Osteocyte (in vitro differentiated cells): ENCODE measurements at regions not wholly inside any gene's neighbourhood (a gene's known extent, or its start where the extent isn't known, plus 50 kb on each side); places are given as distances from the start of the nearest gene placed in this dataset.
"Not testable (repeated sequence)": the region's sequence is repeated elsewhere in the genome, so short reads cannot be mapped to it uniquely, and the experiment has no call there.

ENCODE experiments used
- DNase-seq: peaks from one replicate; pipeline ENCODE4 v3.0.0; 2021; ENCODE audit warnings: mixed read lengths; ENCODE audit not compliant: unreplicated experiment; ENCODE audit errors: extremely low spot score
- H3K27ac Mint-ChIP-seq: one replicate; pipeline ENCODE4 v1.8.0; 2021; ENCODE audit warnings: mild to moderate bottlenecking, mixed read lengths; ENCODE audit not compliant: unreplicated experiment
- H3K27me3 Mint-ChIP-seq: one replicate; pipeline ENCODE4 v1.8.0; 2021; ENCODE audit warnings: mixed read lengths; ENCODE audit not compliant: unreplicated experiment
- H3K36me3 Mint-ChIP-seq: one replicate; pipeline ENCODE4 v1.8.0; 2021; ENCODE audit warnings: mixed read lengths; ENCODE audit not compliant: unreplicated experiment
- H3K4me1 Mint-ChIP-seq: one replicate; pipeline ENCODE4 v1.8.0; 2021; ENCODE audit warnings: mixed read lengths; ENCODE audit not compliant: unreplicated experiment
- H3K4me3 Mint-ChIP-seq: one replicate; pipeline ENCODE4 v1.8.0; 2021; ENCODE audit warnings: mild to moderate bottlenecking, moderate library complexity, mixed read lengths; ENCODE audit not compliant: unreplicated experiment
- H3K9me3 Mint-ChIP-seq: one replicate; pipeline ENCODE4 v1.8.0; 2021; ENCODE audit warnings: mixed read lengths; ENCODE audit not compliant: unreplicated experiment
- CTCF ChIP-seq: fragments of 200-600 bp; sonication (generic); IDR thresholded peaks from 2 replicates; pipeline ENCODE4 v1.5.0; 2021; ENCODE audit warnings: antibody characterized with exemption, mild to moderate bottlenecking, moderate library complexity

GRCh38 chr11:29162491-29162890 is 854.3 kb downstream of the KCNA4 start:
- H3K36me3 Mint-ChIP-seq, result no peaks in the 10 kb centered on the region
- H3K9me3 Mint-ChIP-seq, result no peaks in the 10 kb centered on the region
- TF ChIP-seq CTCF, result no peak
- no peak for DNase-seq
- no peaks in the 10 kb centered on the region for H3K27me3 Mint-ChIP-seq
- no peak overlapping the region for H3K4me3 Mint-ChIP-seq
- peaks cover 4% of the 10 kb centered on the region for H3K4me1 Mint-ChIP-seq
- H3K27ac Mint-ChIP-seq, result no peak overlapping the region

GRCh38 chr11:29161191-29161590 is 855.6 kb downstream of the KCNA4 start:
- H3K36me3 Mint-ChIP-seq, result no peaks in the 10 kb centered on the region

GRCh38 chr11:29159552-29160465 is 857.0 kb downstream of the KCNA4 start:
- DNase-seq, result no peak
- Mint-ChIP-seq H3K4me1 (peaks cover 2% of the 10 kb centered on the region), H3K4me3 (no peak overlapping the region), H3K27me3 (no peaks in the 10 kb centered on the region), H3K27ac (no peak overlapping the region), H3K9me3 (no peaks in the 10 kb centered on the region), H3K36me3 (no peaks in the 10 kb centered on the region)
- peak; percentile 89 for TF ChIP-seq CTCF

More at GRCh38 chr11:29161191-29161590, 855.6 kb downstream of the KCNA4 start:
- no peak for DNase-seq
- Mint-ChIP-seq H3K27ac (no peak overlapping the region), H3K9me3 (no peaks in the 10 kb centered on the region), H3K27me3 (no peaks in the 10 kb centered on the region), H3K4me1 (peaks cover 2% of the 10 kb centered on the region), H3K4me3 (no peak overlapping the region)
- no peak for TF ChIP-seq CTCF

- Mint-ChIP-seq H3K27ac (peak overlapping the region; percentile 48), H3K27me3 (no peaks in the 10 kb centered on the region), H3K4me1 (peaks cover 4% of the 10 kb centered on the region), H3K4me3 (no peak overlapping the region), H3K36me3 (no peaks in the 10 kb centered on the region), H3K9me3 (peaks cover 5% of the 10 kb centered on the region)
- no peak for DNase-seq
- TF ChIP-seq CTCF, result no peak
These were observed 863.8 kb downstream of the KCNA4 start for GRCh38 chr11:29153078-29153477.

- not testable (repeated sequence) for DNase-seq, H3K4me1 Mint-ChIP-seq, H3K27me3 Mint-ChIP-seq, H3K4me3 Mint-ChIP-seq, H3K9me3 Mint-ChIP-seq, H3K36me3 Mint-ChIP-seq, H3K27ac Mint-ChIP-seq
These were observed 874.3 kb downstream of the KCNA4 start for GRCh38 chr11:29142573-29142972.
